HG03565 (cell line): ENCODE measurements at regions not wholly inside any gene's neighbourhood (a gene's known extent, or its start where the extent isn't known, plus 50 kb on each side); places are given as distances from the start of the nearest gene placed in this dataset.
"Not testable (repeated sequence)": the region's sequence is repeated elsewhere in the genome, so short reads cannot be mapped to it uniquely, and the experiment has no call there.

Experiments
- ATAC-seq: cut with Tn5 transposase; IDR thresholded peaks from one replicate; pipeline ENCODE4 v1.9.1; 2021; ENCODE audit warnings: mild to moderate bottlenecking, moderate library complexity; ENCODE audit not compliant: unreplicated experiment

- ATAC-seq = not testable (repeated sequence)
Observed at GRCh38 chr6:4725136-4725760, 51.0 kb upstream of the CDYL start.

- ATAC-seq = not testable (repeated sequence)
Observed at GRCh38 chr6:4724727-4725126, 51.5 kb upstream of the CDYL start.

GRCh38 chr6:4723383-4723782, 52.8 kb upstream of the CDYL start:
- ATAC-seq = no peak

GRCh38 chr6:4721368-4721767, 54.8 kb upstream of the CDYL start:
- ATAC-seq = not testable (repeated sequence)

- no peak for ATAC-seq
Observed at GRCh38 chr6:4719491-4719890, 56.7 kb upstream of the CDYL start.

- no peak for ATAC-seq
Observed at GRCh38 chr6:4717856-4718255, 58.3 kb upstream of the CDYL start.

GRCh38 chr6:4717124-4717523, 59.1 kb upstream of the CDYL start:
- ATAC-seq = no peak

GRCh38 chr6:4714961-4715501, 61.2 kb upstream of the CDYL start:
- ATAC-seq = no peak

- no peak for ATAC-seq
Observed at GRCh38 chr6:4712291-4712690, 63.9 kb upstream of the CDYL start.

- no peak for ATAC-seq
Observed at GRCh38 chr6:4707011-4707410, 69.2 kb upstream of the CDYL start.

- ATAC-seq = no peak
Observed at GRCh38 chr6:4705809-4706208, 70.4 kb upstream of the CDYL start.

- no peak for ATAC-seq
Observed at GRCh38 chr6:4703382-4703781, 72.8 kb upstream of the CDYL start.

GRCh38 chr6:4698901-4699659, 77.1 kb upstream of the CDYL start:
- no peak for ATAC-seq

- ATAC-seq = no peak
Observed at GRCh38 chr6:4693173-4693970, 82.8 kb upstream of the CDYL start.

- no peak for ATAC-seq
Observed at GRCh38 chr6:4692664-4693063, 83.5 kb upstream of the CDYL start.

GRCh38 chr6:4687989-4688947, 87.9 kb upstream of the CDYL start:
- no peak for ATAC-seq

GRCh38 chr6:4687656-4687988, 88.6 kb upstream of the CDYL start:
- ATAC-seq = no peak

- ATAC-seq = no peak
Observed at GRCh38 chr6:4682431-4683097, 93.6 kb upstream of the CDYL start.

GRCh38 chr6:4678506-4679300, 97.5 kb upstream of the CDYL start:
- no peak for ATAC-seq
